ENCODE measurements at regions not wholly inside any gene's neighbourhood (a gene's known extent, or its start where the extent isn't known, plus 50 kb on each side); places are given as distances from the start of the nearest gene placed in this dataset.

- no peak for DNase-seq
Measured at GRCh38 chr22:48376428-48376827, 1451.2 kb downstream of the BRD1 start.

GRCh38 chr22:48373626-48374173, 1454.0 kb downstream of the BRD1 start:
- DNase-seq, result no peak

GRCh38 chr22:48372390-48372789, 1455.3 kb downstream of the BRD1 start:
- no peak for DNase-seq

- no peak for DNase-seq
Measured at GRCh38 chr22:48371391-48371790, 1456.3 kb downstream of the BRD1 start.

GRCh38 chr22:48370508-48371325, 1457.0 kb downstream of the BRD1 start:
- DNase-seq, result no peak

- no peak for DNase-seq
Measured at GRCh38 chr22:48369789-48370507, 1457.7 kb downstream of the BRD1 start.

- no peak for DNase-seq
Measured at GRCh38 chr22:48368975-48369525, 1458.6 kb downstream of the BRD1 start.

GRCh38 chr22:48367731-48368130, 1459.9 kb downstream of the BRD1 start:
- DNase-seq, result no peak

GRCh38 chr22:48366591-48366990, 1461.1 kb downstream of the BRD1 start:
- no peak for DNase-seq

- DNase-seq, result no peak
Measured at GRCh38 chr22:48366056-48366455, 1461.6 kb downstream of the BRD1 start.

GRCh38 chr22:48365386-48365785, 1462.3 kb downstream of the BRD1 start:
- DNase-seq, result no peak

GRCh38 chr22:48362721-48363404, 1464.8 kb downstream of the BRD1 start:
- DNase-seq, result no peak

- DNase-seq, result no peak
Measured at GRCh38 chr22:48361099-48361639, 1466.5 kb downstream of the BRD1 start.

- DNase-seq, result no peak
Measured at GRCh38 chr22:48359613-48359965, 1468.1 kb downstream of the BRD1 start.

- DNase-seq, result no peak
Measured at GRCh38 chr22:48358886-48359612, 1468.6 kb downstream of the BRD1 start.

GRCh38 chr22:48357961-48358360, 1469.7 kb downstream of the BRD1 start:
- no peak for DNase-seq

GRCh38 chr22:48357196-48357595, 1470.5 kb downstream of the BRD1 start:
- no peak for DNase-seq

- DNase-seq, result no peak
Measured at GRCh38 chr22:48356731-48357130, 1470.9 kb downstream of the BRD1 start.

GRCh38 chr22:48354096-48354495, 1473.6 kb downstream of the BRD1 start:
- DNase-seq, result no peak

GRCh38 chr22:48353116-48353947, 1474.3 kb downstream of the BRD1 start:
- DNase-seq, result no peak
